ENCODE measurements at regions not wholly inside any gene's neighbourhood (a gene's known extent, or its start where the extent isn't known, plus 50 kb on each side); places are given as distances from the start of the nearest gene placed in this dataset.

- no peak overlapping the region for H3K9ac ChIP-seq (ENCODE audit: low read length)
- H3K36me3 ChIP-seq (replicated peaks; ENCODE audit: low read depth, low read length): no peaks in the 10 kb centered on the region
- H3K27ac ChIP-seq (ENCODE audit: low read length): no peak overlapping the region
- no peaks in the 10 kb centered on the region for H3K79me2 ChIP-seq (ENCODE audit: low read length)
- no peak overlapping the region for H3K4me3 ChIP-seq (ENCODE audit: low read length)
- no peaks in the 10 kb centered on the region for H4K20me1 ChIP-seq (ENCODE audit: insufficient read depth, low read length)
- no peaks in the 10 kb centered on the region for H3K9me3 ChIP-seq (ENCODE audit: insufficient read depth, low read length)
- no peak overlapping the region for H2AFZ ChIP-seq (ENCODE audit: low read depth, low read length)
- peaks cover 8% of the 10 kb centered on the region; the same call in 1 of the 2 replicates for H3K4me1 ChIP-seq (ENCODE audit: low read length)
- H3K27me3 ChIP-seq (ENCODE audit: low read depth, low read length): no peaks in the 10 kb centered on the region
- H3K4me2 ChIP-seq (ENCODE audit: low read length): no peak overlapping the region
- TF ChIP-seq CTCF (IDR thresholded peaks at IDR 0.05; ENCODE audit: low read depth, low read length): no peak
- TF ChIP-seq EZH2phosphoT487 (IDR thresholded peaks at IDR 0.05; ENCODE audit: low read depth): no peak
Observed at GRCh38 chr13:34765446-34766180, 176.5 kb upstream of the NBEA start.

GRCh38 chr13:34767778-34768177, 174.3 kb upstream of the NBEA start:
- H3K9me3 ChIP-seq (ENCODE audit: insufficient read depth, low read length): no peaks in the 10 kb centered on the region
- H2AFZ ChIP-seq (ENCODE audit: low read depth, low read length): no peak overlapping the region
- TF ChIP-seq EZH2phosphoT487 (IDR thresholded peaks at IDR 0.05; ENCODE audit: low read depth): no peak
- TF ChIP-seq CTCF (IDR thresholded peaks at IDR 0.05; ENCODE audit: low read depth, low read length): no peak
- no peak overlapping the region for H3K4me3 ChIP-seq (ENCODE audit: low read length)
- H3K4me1 ChIP-seq (ENCODE audit: low read length): no peaks in the 10 kb centered on the region
- no peak overlapping the region for H3K4me2 ChIP-seq (ENCODE audit: low read length)
- H3K9ac ChIP-seq (ENCODE audit: low read length): no peak overlapping the region
- H3K36me3 ChIP-seq (replicated peaks; ENCODE audit: low read depth, low read length): no peaks in the 10 kb centered on the region
- H3K27me3 ChIP-seq (ENCODE audit: low read depth, low read length): no peaks in the 10 kb centered on the region
- H4K20me1 ChIP-seq (ENCODE audit: insufficient read depth, low read length): no peaks in the 10 kb centered on the region
- H3K27ac ChIP-seq (ENCODE audit: low read length): no peak overlapping the region
- H3K79me2 ChIP-seq (ENCODE audit: low read length): no peaks in the 10 kb centered on the region

- no peaks in the 10 kb centered on the region for H3K4me1 ChIP-seq (ENCODE audit: low read length)
- H3K4me2 ChIP-seq (ENCODE audit: low read length): no peak overlapping the region
- no peaks in the 10 kb centered on the region for H3K36me3 ChIP-seq (replicated peaks; ENCODE audit: low read depth, low read length)
- H3K27ac ChIP-seq (ENCODE audit: low read length): no peak overlapping the region
- TF ChIP-seq EZH2phosphoT487 (IDR thresholded peaks at IDR 0.05; ENCODE audit: low read depth): no peak
- no peak for TF ChIP-seq CTCF (IDR thresholded peaks at IDR 0.05; ENCODE audit: low read depth, low read length)
- no peaks in the 10 kb centered on the region for H3K79me2 ChIP-seq (ENCODE audit: low read length)
- H3K9me3 ChIP-seq (ENCODE audit: insufficient read depth, low read length): no peaks in the 10 kb centered on the region
- H3K27me3 ChIP-seq (ENCODE audit: low read depth, low read length): no peaks in the 10 kb centered on the region
- no peak overlapping the region for H3K9ac ChIP-seq (ENCODE audit: low read length)
- no peak overlapping the region for H2AFZ ChIP-seq (ENCODE audit: low read depth, low read length)
- no peaks in the 10 kb centered on the region for H4K20me1 ChIP-seq (ENCODE audit: insufficient read depth, low read length)
- no peak overlapping the region for H3K4me3 ChIP-seq (ENCODE audit: low read length)
Observed at GRCh38 chr13:34772206-34772605, 169.9 kb upstream of the NBEA start.

GRCh38 chr13:34772881-34773280, 169.2 kb upstream of the NBEA start:
- H2AFZ ChIP-seq (ENCODE audit: low read depth, low read length): no peak overlapping the region
- no peak overlapping the region for H3K4me3 ChIP-seq (ENCODE audit: low read length)
- no peak for TF ChIP-seq CTCF (IDR thresholded peaks at IDR 0.05; ENCODE audit: low read depth, low read length)
- no peak for TF ChIP-seq EZH2phosphoT487 (IDR thresholded peaks at IDR 0.05; ENCODE audit: low read depth)
- H3K36me3 ChIP-seq (replicated peaks; ENCODE audit: low read depth, low read length): no peaks in the 10 kb centered on the region
- no peaks in the 10 kb centered on the region for H3K9me3 ChIP-seq (ENCODE audit: insufficient read depth, low read length)
- no peaks in the 10 kb centered on the region for H3K79me2 ChIP-seq (ENCODE audit: low read length)
- no peaks in the 10 kb centered on the region for H3K4me1 ChIP-seq (ENCODE audit: low read length)
- no peak overlapping the region for H3K4me2 ChIP-seq (ENCODE audit: low read length)
- H3K27ac ChIP-seq (ENCODE audit: low read length): no peak overlapping the region
- H3K27me3 ChIP-seq (ENCODE audit: low read depth, low read length): no peaks in the 10 kb centered on the region
- H3K9ac ChIP-seq (ENCODE audit: low read length): no peak overlapping the region
- no peaks in the 10 kb centered on the region for H4K20me1 ChIP-seq (ENCODE audit: insufficient read depth, low read length)

Data from OCI-LY3 (cell line).